Right kidney (tissue), 1 donor: ENCODE measurements at regions not wholly inside any gene's neighbourhood (a gene's known extent, or its start where the extent isn't known, plus 50 kb on each side); places are given as distances from the start of the nearest gene placed in this dataset.
"Not testable (repeated sequence)": the region's sequence is repeated elsewhere in the genome, so short reads cannot be mapped to it uniquely, and the experiment has no call there.

ENCODE experiments used
- DNase-seq: peaks from one replicate; pipeline ENCODE4 v3.0.0-alpha.2; 2016

DNA sequence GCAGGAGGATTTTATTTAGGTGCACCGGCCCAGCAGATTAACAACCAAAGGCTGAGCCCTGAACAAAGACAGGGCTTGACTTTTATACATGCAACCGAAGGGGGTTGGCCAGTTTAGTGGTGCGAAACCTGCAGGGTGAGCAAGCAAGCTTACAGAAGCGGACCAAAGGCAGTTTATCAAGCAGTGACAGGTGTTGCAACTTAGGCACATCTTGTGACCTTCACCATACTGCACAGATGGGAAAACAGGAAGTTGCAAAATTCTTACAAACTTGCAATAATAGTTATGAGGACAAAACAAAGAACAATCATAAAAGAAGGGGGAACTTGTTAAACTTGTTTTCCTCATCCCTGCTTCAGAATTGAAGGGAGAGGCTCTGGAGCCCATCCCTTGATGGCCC is 1265.1 kb downstream of the CDH8 start:
- DNase-seq: no peak

DNA sequence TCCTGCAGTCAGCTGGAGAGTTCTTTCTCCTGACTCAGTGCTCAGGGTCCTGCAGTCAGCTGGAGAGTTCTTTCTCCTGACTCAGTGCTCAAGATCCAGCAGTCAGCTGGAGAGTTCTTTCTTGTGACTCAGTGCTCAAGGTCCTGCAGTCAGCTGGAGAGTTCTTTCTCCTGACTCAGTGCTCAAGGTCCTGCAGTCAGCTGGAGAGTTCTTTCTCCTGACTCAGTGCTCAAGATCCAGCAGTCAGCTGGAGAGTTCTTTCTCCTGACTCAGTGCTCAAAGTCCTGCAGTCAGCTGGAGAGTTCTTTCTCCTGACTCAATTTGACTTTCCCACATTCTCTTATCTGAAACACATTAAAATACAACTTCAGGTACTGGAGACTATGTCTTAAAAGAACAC is 1265.9 kb downstream of the CDH8 start:
- not testable (repeated sequence) for DNase-seq

DNA sequence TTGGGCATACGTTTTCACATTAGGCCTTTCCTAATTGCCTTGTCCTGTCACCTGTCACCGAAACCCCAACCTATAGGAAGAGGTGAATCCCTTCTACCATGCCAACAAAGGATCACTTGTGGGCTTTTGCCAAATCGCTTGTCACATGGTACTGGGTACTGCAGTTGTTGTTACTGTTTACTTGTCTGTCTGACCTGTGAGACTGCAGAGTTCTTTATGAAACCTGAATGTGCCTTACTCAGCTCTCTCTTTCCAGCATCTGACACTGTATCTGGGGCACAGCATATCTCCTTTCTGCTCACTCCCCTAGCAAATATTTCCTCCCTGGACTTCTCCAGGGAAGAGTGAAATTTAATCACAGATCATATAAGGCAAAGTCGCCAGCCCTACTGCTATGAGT is 1272.4 kb downstream of the CDH8 start:
- no peak for DNase-seq

DNA sequence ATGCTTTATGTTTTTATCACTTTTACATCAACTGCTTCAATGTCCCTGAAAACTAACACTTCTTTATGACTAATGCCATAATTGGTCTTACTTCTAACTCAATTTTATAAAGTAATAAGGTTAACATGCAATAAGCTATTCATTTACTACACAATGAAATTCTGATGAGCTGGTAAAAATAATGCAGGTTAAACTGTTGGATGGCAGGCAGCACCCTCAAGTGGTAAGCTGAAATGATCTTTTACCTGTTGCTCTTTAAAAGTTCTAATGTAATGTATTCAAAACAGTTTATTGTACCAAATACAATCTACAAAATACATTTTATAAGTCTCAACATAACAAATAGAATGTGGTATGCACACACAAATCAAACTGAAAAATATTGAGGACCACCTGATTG is 1280.3 kb downstream of the CDH8 start:
- DNase-seq: no peak

DNA sequence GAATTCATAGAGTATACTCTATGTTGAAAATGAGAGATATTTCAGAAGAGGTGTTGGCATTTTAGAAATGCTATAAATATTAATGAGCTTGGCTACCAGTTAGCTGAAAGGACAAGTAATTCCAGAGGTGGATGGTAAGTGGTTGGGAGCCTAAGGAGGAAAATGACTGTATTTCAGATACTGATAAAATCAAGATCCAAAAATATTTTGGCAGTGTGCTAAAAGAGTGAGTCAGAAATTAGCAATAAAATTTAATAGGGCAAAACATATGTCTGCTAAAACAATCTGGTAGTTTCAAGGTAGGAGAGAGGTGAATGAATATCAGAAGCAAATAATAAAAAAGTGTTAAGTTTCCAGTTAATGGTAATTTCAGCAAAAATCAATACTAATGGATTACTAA is 1287.9 kb downstream of the CDH8 start:
- no peak for DNase-seq

DNA sequence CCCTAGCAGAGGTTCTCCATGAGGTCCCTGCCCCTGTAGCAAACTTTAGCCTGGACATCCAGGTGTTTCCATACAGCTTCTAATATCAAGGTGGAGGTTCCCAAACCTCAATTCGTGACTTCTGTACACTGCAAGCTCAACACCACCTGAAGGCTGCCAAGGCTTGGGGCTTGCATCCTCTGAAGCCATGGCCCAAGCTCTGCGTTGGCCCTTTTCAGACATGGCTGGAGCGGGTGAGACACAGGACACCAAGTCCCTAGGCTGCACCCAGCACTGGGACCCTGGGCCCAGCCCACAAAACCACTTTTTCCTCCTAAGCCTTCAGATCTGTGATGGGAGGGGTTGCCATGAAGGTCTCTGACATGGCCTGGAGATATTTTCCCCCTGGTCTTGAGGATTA is 1292.0 kb downstream of the CDH8 start:
- no peak for DNase-seq

DNA sequence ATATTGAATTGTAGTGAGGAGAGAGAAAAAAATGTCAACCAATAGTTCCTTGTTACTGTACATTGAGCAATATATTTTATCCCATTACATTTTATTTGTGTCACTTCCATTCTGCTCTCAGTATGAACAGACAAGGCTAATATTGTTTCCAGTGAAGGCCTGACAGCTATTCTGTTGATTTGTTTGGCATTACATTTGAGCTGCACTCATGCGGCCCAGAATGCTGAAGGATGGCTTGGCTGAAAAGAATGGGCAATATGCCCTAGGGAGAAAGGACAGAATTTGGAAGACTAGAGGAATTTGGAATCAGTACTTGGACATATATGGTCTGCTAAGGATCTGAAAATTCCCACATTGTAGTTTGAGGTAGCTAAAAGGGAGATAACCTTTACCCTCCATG is 1294.4 kb downstream of the CDH8 start:
- DNase-seq: no peak

DNA sequence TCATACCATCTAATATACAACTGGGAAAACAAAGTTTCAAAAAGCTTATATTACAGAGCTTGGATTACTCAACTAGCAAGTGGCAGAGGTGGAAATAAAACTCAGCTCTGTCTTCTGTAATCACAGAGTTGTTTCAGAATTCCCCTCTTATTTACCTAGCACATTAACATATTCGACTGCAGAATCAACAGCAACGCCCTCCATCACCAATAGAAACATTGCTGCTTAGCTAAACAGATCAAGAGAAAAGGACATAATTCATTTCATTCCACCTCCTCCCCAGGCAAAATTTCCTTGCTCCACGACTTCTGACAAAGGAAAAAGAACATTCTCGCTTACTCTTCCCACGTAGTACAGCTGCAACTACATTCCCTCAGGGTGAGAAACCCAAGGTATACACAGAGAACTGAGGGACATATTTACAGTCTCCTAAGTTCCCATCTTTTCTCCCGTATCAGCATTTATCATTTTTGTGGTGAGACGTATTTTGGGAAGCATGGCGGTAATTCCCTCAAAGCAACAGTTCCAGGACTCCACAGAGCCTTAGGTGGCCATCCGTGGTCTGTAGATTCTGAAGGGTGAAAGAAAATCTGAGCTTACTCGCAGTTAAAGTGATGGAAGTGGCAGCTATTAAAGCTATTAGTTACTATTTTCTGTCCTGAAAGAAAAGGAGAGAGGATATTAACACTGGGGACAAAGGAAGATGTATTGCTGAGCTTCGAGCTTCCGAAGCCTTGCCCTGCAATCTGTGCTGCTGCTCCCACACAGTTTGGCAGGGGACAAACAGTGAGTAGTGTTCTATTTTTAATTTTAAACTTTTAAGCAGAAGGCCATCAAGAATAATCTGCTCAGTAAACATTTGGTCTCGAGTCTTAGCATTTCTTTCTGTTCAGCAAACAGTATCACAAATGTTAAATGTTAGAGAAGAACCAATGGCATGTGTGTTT is 1296.2 kb downstream of the CDH8 start:
- DNase-seq: peak; percentile 12

DNA sequence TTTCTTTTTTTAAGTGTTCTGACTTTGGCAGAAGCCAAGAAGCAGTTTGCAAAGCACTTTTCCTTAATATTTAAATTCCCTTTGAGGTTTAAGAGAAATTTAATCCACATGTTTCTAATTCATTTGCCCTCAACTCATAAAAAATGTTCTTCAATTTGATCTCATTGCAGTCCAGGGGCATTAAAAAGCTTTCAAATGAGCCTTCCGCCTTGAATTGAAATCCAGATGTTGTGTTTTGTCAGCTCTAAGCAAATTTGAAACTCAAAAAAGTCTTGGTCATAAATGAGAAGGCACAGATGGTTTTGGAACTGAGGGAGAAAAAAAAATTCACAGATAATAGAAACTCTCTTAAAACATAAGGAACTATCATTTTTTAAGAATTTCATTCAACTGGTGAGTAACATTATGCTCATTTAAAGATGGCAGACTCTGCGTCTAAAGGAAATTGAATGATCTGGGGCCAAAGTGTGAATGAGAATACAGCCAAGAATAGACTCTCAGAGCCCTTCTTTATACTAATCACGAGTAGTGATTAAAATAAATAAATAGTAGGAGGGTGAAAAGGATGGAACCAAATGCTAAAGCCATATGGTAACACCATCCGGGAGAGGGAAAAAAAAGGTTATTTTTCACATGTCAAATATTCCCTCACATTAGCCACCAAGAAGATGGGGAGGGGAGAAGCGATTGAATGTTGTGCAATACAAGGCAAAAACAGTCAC is 1304.7 kb downstream of the CDH8 start:
- no peak for DNase-seq

DNA sequence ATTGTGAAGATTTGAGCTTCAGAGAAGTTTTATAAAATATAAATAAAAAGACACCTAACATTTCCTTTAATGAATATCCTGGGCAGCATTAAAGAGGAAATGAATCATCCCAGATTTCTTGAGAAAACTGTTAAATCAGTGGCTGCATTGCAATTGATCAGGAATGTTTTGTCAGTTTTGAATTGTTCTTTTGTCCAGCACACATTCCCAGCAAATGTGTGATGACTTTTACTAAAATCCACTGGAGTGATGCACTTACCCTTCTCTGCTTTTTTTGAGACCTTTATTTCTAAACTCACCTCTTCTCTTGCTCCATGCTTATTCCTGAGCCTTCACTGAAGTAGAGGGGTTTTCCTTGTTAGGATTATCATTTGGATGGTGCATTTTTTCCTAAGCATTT is 1307.2 kb downstream of the CDH8 start:
- no peak for DNase-seq

DNA sequence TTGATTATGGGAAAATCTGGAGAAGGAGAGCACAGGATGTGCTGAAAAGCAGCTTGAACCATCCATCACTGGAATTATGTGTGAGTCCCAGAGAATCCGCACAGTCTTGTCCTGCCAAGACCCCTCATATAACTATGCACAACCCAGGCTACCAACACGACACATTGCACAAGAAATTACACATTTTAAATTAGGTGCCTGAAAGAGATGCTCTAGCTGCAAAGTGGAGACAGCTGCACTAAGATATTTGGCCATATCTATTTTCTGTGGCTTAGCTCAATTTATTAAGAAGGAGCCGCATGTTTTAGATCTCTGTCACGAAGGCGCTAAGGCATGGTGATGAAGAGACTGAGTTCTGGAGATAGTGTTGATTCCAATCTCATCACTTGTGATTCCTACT is 1308.4 kb downstream of the CDH8 start:
- no peak for DNase-seq

DNA sequence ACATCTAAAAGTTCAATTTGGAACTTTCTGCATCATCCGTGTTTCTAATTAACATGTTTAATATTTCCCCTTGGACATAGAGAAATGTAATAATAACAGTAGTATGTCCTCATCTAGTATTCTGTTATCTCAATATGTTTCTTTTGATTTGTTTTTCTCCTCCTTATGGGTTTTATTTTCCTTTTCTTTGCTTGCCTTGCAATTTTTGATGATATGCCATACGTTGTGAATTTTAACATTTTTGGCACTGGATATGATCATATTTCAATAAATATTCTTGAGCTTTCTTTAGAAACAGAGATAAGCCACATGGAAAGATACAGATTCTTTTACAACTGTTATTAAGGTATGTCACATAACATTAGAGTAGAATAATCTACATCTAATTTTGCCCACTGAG is 1316.2 kb downstream of the CDH8 start:
- DNase-seq: no peak

DNA sequence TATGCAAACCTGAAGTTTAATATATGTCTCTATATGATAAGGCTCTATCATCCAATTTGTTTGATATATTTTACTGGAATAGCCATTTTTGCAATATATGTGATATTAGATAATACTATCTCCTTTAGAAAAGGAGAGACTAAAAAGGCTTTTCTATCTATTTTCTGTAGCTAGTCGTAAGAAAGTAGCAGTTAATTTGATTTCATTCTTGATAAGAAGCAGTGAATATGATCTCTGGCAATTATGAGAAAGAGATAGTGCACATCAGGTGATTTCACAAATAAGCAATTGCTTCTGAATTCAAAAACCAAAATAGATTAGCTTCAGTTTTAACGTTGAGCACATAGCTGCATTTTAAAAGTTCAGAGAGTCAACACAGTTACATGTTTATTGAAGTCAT is 1318.4 kb downstream of the CDH8 start:
- no peak for DNase-seq

DNA sequence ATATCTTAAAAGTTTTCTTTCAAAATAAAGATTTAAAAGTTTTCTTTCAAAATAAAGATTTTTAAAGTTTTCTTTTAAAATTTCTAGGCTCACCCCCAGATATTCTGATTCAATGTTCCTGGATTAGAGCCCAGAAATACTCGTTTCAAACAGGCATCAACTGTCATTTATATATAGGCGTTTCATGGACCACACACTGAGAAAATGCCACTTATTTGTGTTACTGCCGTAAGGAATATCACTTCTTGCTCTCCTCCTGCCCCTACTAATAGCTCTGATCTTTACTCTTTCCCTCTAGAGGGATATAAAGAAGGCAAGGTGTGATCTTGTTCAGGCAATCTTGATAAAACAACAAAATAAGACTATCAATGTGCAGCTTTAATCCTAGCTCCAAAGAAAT is 1324.1 kb downstream of the CDH8 start:
- no peak for DNase-seq

DNA sequence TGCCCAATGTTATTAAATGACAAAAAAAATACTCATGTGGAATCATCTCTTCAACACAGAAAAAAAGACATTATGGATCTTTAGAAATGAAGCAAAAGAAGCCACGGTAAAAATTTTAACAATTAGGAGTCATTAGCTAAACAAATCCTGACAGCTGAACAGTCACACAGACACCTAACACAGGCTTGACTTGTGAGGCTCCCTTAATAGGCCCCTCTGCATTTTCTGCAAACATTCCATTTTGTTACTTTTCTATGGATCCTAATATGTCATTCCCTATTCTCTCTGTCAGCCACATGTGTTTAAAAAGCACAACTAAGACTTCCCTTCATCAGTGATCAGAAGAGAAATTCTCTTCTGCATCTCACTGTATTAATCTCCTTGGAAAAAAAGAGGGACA is 1331.5 kb downstream of the CDH8 start:
- no peak for DNase-seq

DNA sequence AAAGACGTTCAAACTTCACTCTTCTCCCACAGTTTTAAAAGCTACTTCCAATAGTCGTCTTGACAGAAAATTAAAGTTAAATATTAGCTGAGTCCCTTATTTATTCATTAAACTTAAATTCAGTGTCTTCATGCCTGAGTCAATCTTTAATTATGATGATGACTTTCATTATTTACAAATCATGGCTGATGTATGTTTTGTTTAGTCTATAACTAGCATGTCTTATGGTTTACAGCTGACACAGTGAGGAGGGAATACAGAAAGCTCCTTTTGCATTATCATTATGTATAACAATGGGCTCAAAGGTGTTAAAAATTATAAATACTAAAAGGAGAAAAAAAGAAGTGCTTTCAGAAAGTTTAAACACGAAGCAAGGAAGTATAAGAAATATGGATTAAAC is 1333.1 kb downstream of the CDH8 start:
- DNase-seq: no peak

DNA sequence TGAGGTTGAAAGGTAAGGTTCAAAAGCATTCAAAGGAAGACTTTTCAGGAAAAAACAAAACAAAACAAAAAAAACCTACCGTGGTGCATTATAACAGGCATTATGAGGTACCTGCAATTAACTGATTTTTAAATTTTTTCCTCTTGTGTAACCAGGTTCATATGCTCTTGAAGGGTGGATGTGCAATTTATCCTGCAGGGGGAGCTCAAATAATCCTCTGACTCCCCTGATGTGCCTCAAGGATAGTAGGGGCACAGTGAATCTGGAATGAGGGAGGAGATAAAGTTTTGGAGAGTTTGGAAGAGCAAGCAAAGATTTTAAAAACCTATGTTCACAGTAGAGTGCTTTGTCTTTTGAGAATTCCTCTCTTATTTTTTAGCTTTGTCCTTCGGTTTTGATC is 1349.4 kb downstream of the CDH8 start:
- no peak for DNase-seq

DNA sequence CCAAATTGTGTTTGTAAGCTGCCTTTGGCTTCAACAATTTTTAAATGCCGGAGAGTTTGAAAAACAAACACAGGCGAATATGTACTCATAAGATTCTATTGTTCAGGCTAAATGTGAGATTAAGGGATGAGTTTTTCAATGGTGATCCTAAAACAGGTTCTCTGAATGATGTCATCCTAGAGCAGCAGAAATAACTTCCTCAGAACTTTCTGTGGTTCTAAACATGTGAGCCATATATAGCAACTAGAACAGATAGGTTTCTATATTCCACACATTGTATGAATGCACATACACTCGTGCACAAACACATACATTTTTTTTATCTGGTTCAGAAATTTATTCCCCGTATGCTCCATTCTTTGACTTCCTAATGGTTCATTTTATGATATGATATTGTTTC is 1352.2 kb downstream of the CDH8 start:
- no peak for DNase-seq

DNA sequence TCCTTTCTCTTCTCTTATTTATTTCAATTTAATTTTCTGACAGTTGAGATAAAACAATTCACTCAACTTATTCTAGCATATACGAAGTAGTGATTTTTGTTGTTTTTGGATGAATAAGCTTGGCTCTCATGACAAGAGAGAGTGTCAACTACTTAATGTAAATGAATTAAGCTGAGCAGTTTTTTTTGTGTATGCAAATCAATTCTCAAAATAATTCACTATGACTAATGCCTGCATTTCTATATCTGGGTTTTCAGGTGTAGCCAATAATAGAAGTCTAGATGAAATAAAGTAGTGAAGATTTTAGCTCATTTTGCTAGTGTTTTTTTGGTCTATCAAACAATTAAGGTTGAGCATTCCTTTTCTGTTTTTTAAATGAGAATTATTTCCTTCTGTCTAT is 1354.0 kb downstream of the CDH8 start:
- no peak for DNase-seq

DNA sequence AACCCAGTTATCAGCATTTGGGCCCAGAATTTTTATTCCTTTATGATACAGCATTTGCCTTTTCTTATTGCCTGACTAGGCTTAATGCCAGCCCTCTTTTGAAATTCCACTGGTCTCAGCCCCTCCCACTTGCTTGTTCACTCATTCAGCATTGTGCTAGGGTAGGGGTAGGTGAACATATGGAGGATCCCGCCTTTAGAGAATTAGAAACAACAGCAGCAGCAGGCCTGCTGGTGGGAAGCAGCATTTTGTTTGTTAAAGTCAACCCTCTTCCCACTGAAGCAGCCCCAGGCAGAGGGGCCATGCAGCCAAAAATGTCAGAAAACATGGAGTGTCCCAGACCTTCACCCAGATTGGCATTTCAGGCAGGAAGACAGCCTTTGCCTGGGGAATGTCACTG is 1355.2 kb downstream of the CDH8 start:
- DNase-seq: no peak

DNA sequence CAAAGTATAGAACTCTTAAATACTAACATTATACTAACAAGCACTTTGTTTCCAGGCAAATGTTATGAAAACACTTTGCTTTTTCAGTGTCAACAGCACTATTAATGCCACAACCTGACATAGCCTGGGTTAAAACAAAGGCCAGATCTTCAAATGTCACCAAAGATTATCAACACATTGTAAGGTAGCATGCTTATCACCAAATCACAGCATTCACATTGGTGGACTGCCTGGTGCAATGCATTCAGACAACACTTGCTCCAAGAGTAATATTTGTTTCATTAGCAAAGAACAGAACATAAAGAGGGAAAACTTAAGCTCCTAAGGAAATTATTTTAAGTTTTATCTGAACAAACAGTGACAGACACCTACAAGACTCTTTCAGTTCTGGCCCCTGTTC is 1361.2 kb downstream of the CDH8 start:
- DNase-seq: no peak

DNA sequence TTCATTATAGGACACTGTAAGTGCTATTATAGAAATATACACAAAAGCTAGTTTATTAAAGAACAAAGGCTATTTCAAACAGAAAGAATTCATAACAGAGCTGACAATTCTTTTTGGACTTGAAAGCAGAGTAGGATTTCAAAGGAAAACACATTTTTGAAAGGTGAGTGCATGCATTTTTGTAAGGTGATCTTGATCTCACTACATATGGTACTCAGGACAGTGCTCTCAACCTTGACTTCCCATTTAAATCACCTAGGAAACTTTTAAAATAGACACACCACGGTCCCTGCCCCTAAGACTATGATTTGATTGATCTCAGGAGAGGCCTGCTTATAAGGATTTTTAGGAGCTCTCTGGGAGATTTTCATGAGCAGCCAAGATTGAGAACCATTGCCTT is 1362.0 kb downstream of the CDH8 start:
- DNase-seq: no peak

DNA sequence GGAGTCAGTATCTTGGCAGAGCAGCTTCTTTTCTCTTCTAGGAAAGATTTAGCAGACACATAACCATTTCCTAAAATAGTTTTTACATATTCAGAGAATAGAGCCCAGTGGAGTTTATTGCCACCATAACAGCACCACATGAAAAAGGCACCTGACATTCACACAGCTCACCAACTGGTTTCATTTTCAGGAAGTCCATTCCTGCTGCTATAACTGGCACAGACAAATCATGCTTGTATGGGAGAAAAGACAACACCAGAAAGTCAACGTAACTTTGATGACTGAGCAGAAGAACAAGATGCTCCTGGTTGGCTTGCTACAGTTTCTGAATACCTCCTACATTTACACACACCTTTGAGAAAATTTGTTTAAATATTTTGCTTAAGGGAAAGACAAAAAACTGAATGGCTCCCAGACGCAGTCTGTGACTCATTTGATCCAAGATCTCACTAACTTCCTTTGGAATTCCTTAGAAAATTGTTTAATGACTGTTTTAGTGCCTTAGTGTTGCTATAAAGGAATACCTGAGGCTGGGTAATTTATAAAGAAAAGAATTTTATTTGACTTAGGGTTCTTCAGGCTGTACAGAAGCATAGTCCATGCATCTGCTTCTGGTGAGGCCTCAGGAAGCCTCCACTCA is 1380.6 kb downstream of the CDH8 start:
- no peak for DNase-seq

DNA sequence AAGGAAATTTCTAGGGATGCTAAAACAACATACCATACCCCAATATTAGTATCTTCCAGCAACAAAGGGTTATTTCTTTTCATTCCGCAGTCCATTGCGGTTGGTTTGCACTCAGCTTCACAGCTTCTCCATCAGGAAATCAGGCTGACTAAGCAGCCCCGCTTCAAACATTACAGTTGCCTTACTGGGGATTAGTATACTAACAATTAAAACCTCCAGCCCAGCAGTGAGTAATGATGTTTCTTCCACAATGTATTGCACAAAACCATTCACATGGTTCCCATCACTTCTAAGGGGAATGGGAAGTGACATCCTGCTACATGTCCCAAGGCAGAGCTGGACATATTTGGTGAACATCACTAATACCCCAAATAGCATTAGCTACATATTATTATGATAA is 1384.9 kb downstream of the CDH8 start:
- no peak for DNase-seq
